Psoas muscle (tissue), 7 donors: ENCODE measurements at regions not wholly inside any gene's neighbourhood (a gene's known extent, or its start where the extent isn't known, plus 50 kb on each side); places are given as distances from the start of the nearest gene placed in this dataset.

ENCODE experiments used
- ATAC-seq, 4 donors: fragments of 200-7000 bp; cut with Tn5 transposase; one replicate each; pipeline ENCODE4 v1.9.1; 2020; ENCODE audit warnings: moderate library complexity in 3 of 4, mild to moderate bottlenecking in 2 of 4
- DNase-seq, 2 donors: peaks; one replicate each; pipeline ENCODE4 v3.0.0-alpha.2; 2020
- H3K27ac ChIP-seq: fragments of 200-600 bp; one replicate; pipeline ENCODE4 v1.8.0; 2022
- H3K27me3 ChIP-seq, 3 donors: fragments of 200-600 bp in 1 of 3; one replicate each; pipeline versions ENCODE4 v1.6.1 to v1.8.0; 2013 to 2022; ENCODE audit warnings: low read length in 2 of 3, mild to moderate bottlenecking in 2 of 3, moderate library complexity in 1 of 3; ENCODE audit not compliant: insufficient read depth in 3 of 3
- H3K36me3 ChIP-seq, 2 donors: fragments of 200-600 bp in 1 of 2; one replicate each; pipeline versions ENCODE4 v1.6.1 to v1.8.0; 2013 to 2022; ENCODE audit warnings: low read depth in 1 of 2, mild to moderate bottlenecking in 1 of 2, moderate library complexity in 1 of 2; ENCODE audit not compliant: insufficient read depth in 1 of 2
- H3K4me1 ChIP-seq: fragments of 200-600 bp; one replicate; pipeline ENCODE4 v1.8.0; 2022
- H3K4me3 ChIP-seq: fragments of 200-600 bp; one replicate; pipeline ENCODE4 v1.8.0; 2022; ENCODE audit warnings: mild to moderate bottlenecking
- H3K9me3 ChIP-seq: fragments of 200-600 bp; one replicate; pipeline ENCODE4 v1.8.0; 2022
- WGBS, 3 donors: extraction: QIAGEN DNeasy Blood & Tissue Kit; methylation state at CpG; one replicate each; pipeline versions ENCODE4 v1.1.6 to v1.1.7; 2013; 5-methylcytosine and 5-hydroxymethylcytosine counted together
- intact Hi-C, 2 donors: fragments of 100-400 bp; cut with DNase I; formaldehyde crosslinking; loops; one replicate each; pipeline versions ENCODE4 v1.11.0 to v1.14.2; 2022
- TF ChIP-seq, protein P1 (sequence below): fragments of 200-600 bp; IDR thresholded peaks from one replicate; pipeline ENCODE4 v1.8.0; 2022; ENCODE audit warnings: antibody characterized with exemption
- donor health status: healthy with polysubstance abuse.
- donor health status: DM: no; HTN: no; CAD: no; lungs with moderate emphysema.
- donor health status: Bipolar disorder and iron deficiency.
- donor health status: healthy.
- donor health status: DM: yes; HTN: yes; CAD: no.
- donor health status: DM: no; HTN: no; CAD: no.
- donor health status: DM: yes; HTN: yes; CAD: no.

DNA sequence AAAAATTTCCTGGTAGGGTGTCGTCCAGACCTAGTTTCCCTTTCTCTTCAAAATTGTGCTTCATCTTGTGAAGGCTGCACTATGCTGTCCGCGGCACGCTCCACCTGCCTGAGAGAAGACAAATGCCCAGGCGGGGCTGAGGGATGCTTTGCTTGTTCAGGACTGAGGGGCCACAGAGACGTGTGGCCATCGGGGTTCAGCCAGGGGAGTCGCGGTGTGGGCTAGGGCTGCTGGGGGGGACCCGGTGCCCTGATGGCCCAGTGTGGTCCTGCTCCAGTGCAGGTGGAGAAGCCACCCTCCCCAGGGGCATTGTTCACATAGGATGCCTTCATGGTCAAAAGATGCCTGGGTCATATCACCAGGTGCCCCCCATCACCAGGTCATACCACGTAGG lies 107.8 kb upstream of the SHH start:
- intact Hi-C loops = no loop called here
- TF ChIP-seq, protein P1, sequence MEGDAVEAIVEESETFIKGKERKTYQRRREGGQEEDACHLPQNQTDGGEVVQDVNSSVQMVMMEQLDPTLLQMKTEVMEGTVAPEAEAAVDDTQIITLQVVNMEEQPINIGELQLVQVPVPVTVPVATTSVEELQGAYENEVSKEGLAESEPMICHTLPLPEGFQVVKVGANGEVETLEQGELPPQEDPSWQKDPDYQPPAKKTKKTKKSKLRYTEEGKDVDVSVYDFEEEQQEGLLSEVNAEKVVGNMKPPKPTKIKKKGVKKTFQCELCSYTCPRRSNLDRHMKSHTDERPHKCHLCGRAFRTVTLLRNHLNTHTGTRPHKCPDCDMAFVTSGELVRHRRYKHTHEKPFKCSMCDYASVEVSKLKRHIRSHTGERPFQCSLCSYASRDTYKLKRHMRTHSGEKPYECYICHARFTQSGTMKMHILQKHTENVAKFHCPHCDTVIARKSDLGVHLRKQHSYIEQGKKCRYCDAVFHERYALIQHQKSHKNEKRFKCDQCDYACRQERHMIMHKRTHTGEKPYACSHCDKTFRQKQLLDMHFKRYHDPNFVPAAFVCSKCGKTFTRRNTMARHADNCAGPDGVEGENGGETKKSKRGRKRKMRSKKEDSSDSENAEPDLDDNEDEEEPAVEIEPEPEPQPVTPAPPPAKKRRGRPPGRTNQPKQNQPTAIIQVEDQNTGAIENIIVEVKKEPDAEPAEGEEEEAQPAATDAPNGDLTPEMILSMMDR = no peak
- 88 to 91% (median 88%) methylated on average over 11 of the region's 11 CpGs for WGBS, 3 donors
- no peaks in the 10 kb centered on the region for H3K9me3 ChIP-seq
- no peaks in the 10 kb centered on the region for H3K4me1 ChIP-seq
- H3K4me3 ChIP-seq = no peak overlapping the region
- ATAC-seq (no peak), DNase-seq (no peak)
- no peaks in the 10 kb centered on the region for H3K36me3 ChIP-seq
- H3K27ac ChIP-seq = no peak overlapping the region
- H3K27me3 ChIP-seq = peaks cover 0 to 6% (median 0%) of the 10 kb centered on the region in 3 donors

DNA sequence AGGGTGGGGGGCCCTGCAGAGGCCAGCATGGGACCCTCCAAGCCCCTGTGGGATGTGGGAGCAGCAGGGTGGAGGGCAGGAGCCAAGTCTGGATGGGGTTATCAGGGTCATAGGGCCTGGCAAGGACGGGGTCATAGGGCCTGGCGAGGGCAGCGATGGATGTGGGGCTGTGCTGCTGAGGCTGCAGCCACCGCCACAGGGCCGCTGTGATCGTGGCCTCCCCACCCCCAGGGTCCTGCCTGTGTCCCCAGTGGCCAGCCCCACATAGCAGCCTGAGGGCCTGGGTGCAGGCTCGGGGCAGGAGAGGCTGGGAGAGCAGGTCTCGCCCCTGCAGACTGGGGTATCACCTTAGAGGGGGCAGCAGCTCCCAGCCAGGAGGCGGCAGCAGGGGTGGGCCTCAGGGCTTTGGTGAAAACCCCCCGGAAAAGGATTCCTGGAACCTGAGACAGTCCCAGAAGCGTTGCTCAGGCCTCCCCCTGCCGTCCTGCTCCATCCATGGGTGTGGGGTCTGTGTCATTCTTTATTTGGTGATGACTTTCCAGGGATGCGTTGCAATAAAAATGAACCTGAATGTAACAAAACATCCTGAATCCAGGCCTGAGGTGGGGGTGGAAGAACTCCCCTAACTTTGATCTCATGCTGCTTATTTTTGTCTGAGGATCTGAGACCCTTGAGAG lies 107.3 kb upstream of the SHH start:
- Histone ChIP-seq H3K4me3 (no peak overlapping the region), H3K27me3 (peaks cover 0 to 6% (median 0%) of the 10 kb centered on the region in 3 donors), H3K9me3 (no peaks in the 10 kb centered on the region), H3K27ac (no peak overlapping the region), H3K4me1 (no peaks in the 10 kb centered on the region), H3K36me3 (no peaks in the 10 kb centered on the region)
- DNase-seq = no peak
- TF ChIP-seq, protein P1 = no peak
- intact Hi-C loops = no loop called here
- 67 to 81% (median 73%) methylated on average over 11 to 13 of the region's 13 CpGs for WGBS, 3 donors
- no peak for ATAC-seq

DNA sequence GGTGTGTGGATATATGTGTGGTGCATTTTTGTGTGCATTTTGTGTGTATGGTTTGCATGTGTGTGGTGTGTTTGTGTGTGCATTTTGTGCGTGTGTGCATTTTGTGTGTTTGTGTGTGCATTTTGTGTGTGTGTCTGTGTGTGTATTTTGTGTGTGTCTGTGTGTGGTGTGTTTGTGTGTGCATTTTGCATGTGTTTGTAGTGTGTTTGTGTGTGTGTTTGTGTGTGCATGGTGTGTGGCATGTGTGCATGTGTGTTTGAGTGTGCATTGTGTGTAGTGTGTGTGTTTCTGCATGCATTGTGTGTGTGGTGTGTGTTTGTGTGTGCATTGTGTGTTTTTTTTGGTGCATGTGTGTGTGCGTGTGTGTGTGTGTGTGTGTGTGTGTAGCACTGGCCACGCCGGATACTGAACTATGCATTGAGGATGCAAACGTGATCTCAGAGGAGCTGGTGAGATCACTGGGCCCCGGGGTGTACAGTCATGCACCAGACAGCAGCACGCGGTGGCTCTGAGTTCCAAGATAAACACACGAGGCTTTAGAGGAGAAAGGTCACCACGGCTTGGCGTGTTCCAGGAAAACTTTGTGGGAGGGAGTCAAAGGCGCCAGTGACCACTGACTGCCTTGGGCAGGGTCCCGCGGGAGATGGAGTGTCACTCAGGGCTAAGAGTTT lies 106.6 kb upstream of the SHH start:
- WGBS, 3 donors = 56 to 69% (median 57%) methylated on average over 14 of the region's 14 CpGs
- Histone ChIP-seq H3K27ac (no peak overlapping the region), H3K4me3 (no peak overlapping the region), H3K27me3 (peaks cover 0 to 6% (median 0%) of the 10 kb centered on the region in 3 donors), H3K9me3 (no peaks in the 10 kb centered on the region), H3K36me3 (no peaks in the 10 kb centered on the region), H3K4me1 (no peaks in the 10 kb centered on the region)
- intact Hi-C loops = no loop called here
- no peak for DNase-seq
- TF ChIP-seq, protein P1 = no peak
- no peak for ATAC-seq

DNA sequence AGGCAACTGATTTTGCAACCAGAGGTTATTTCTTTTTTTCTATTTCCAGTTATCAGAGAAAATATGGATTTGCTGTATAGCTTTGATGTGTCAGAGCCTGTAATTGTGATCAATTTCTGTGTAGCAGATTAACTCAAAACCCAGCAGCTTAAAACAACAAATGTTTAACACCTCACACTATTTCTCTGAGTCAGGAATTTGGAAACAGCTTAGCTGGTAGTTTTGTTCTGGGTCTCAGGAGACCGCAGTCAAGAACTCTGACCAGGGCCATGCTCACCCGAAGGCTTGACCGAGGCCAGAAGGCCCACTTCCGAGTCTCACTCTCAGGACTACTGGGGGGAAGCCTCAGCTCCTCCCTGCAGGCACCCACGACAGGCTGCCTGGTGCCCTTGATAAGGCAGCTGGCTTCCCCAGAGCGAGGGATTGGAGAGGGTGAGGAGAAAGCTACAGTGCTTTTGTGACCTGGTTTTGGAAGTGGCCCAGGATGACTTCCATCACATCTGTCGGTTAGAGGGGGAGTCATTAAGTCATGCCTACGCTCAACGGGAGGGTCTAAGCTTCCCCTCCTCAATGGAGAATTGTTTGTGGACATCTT lies 105.7 kb upstream of the SHH start:
- WGBS, 3 donors = 25 to 32% (median 31%) methylated on average over 9 of the region's 9 CpGs
- intact Hi-C loops = no loop called here
- H3K4me1 ChIP-seq = no peaks in the 10 kb centered on the region
- H3K36me3 ChIP-seq = no peaks in the 10 kb centered on the region
- TF ChIP-seq, protein P1 = no peak
- no peaks in the 10 kb centered on the region for H3K9me3 ChIP-seq
- H3K27ac ChIP-seq = no peak overlapping the region
- no peak overlapping the region for H3K4me3 ChIP-seq
- ATAC-seq = no peak
- DNase-seq = no peak
- H3K27me3 ChIP-seq = peaks cover 0 to 6% (median 0%) of the 10 kb centered on the region in 3 donors
